ENCODE measurements at regions not wholly inside any gene's neighbourhood (a gene's known extent, or its start where the extent isn't known, plus 50 kb on each side); places are given as distances from the start of the nearest gene placed in this dataset.

DNA sequence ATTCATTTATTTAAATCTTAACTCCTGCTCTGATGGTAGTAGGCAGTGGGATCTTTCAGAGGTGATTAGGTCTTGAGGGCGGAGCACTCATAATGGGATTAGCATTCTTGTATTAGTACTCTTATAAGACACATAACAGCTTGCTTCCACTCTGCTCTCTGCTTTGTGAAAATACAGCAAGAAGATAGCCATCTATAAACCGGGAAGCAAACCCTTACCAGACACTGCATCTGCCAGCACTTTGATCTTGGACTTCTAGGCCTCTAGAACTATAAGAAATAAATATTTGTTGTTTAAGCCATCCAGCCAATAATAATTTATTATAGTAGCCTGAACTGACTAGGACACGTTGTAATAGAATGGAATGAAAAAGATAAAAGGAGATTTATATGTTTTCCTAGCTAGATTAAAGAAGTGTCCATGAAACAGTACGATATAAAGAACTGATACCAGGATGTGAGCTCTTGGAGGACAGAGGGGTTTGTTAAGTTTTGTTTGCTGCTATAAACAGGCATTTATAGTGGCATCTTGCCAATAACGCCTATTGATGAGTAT, 869.9 kb downstream of the MRPL39 start:
- DNase-seq (ENCODE audit: low spot score) = no peak

DNA sequence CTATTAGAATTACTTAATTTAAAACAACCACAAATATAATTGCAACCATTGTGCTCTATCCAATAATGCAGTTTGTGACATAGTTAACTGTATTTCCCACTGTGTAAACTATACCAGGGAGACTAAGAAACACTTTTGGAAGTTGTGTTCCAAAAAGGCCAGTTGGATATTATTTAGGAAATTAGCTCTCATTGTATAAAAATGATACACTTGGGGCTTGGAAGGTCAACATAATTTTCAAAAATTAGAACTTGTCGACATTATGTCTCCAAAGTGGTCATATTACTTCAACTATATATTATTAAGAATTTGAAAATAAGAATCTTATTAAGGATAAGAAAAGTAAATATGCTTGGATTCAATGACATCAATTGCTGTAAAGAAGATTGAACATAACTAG, 876.6 kb downstream of the MRPL39 start:
- DNase-seq (ENCODE audit: low spot score) = no peak

DNA sequence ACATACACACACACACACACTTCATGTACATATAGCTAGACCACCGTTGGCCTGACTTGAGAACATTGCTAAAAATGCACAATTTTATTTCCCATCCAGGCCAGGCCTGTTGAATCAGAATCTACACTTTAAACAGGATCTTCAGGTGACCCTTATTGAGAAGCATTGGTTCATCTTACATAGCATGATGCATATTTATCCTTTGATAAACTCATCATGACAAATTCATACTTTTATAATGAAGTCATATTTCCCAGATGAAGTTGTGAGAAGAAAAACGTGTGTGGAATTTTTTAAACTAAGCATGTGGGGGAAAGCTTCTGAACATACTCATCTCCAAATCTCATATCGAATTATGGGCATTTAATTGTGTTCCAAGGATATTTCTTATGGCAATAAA, 877.7 kb downstream of the MRPL39 start:
- DNase-seq (ENCODE audit: low spot score) = no peak

DNA sequence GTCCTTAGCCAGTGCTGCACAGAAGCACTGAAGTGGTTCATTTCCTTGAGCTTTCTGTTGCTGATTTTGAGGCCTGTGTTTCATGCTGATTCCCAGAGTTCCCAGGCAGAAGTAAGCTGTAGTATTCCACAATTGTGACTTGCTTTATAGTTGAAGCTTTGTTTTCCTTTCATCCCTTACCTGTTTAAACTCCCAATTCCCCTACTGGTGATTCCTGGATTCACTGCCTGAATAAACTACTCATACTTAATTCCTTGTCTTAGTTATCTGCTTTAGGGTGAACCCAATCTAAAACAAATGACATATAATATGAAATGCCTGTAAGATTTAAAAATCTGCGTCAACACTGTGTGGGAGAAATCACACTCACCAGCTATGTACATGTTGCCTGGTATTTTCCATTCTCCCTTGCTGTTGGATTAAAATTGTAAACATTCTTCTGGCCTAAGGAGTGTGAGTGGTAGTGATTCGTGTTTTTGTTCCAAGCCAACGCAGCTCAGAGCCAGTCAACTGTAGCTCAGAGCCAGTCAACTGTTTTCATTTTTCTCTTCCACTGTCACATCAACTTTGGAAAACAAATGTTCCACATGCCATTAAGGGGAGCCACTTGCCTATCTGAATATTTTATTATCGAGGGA, 879.4 kb downstream of the MRPL39 start:
- DNase-seq (ENCODE audit: low spot score) = no peak

DNA sequence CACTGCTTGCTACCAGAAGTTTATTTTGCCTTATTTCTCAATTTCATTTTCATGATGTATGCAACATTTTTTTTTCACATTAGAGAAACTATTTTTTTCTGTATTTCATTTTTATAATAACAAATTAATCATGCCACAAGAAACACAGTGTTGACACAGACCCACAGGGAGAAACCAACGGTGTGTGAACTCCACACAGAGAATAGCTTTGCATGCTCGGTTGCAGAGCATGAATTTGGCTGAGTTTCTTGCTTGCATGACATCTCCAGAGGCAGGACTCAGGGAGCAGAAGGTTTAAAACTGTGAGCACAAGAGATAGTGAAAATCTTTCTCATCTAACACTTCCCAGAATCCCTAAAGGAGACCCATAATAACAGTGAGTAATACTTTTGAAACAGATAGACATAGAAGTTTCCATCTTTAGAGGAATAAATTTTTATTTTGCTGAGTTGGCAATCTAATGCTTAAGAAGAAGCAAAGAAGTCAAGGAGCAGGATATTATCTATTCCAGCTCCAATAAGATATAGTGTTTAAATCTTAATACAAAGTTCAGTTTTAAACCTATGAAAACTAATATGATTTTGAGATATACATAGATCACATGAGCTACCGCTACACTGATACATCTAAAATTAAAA, 890.9 kb downstream of the MRPL39 start:
- DNase-seq (ENCODE audit: low spot score) = no peak

DNA sequence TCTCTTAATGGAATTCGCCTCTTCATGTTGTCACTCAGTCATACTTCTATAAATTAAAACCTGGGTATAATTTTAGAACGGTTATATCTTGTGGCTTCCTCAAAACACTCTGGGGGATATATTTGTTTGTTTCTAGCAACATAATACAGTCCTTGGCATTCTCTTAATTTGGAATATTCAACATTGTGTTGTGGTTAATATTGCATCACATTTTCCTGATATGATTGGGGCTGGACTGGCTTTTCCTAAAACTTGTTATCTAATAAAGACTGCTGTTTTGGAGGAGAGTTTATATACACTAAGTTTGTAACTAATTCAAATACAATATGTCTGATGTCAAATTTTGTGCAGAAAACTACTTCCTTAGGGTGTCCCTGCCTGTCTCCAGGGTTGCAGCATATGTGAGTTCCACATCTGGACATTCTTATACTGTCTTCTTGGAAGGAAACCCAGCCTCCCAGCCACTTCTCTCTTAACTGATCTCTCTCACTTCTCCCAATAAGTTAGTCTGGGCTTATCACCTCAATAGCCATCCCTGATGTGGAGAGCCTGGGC, 892.6 kb downstream of the MRPL39 start:
- DNase-seq (ENCODE audit: low spot score) = no peak

DNA sequence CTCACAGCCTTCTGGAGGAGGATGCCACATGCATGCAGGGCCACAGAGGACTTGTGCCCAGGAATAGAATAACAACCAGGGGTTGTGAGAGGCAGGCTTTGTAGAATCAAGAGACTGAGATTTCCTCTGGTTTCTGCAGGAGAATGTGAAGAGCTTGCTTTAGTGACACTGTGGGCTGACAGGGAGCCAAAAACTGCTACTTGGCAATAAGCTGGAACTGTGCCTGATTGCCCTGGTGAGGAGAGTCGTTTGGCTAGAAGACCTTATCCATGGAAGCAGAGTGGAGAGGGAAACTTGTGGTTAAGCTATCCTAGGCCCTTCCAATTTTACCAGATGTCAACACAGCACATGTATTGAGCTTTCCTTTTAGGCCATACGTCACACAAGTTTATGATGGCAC, 902.1 kb downstream of the MRPL39 start:
- no peak for DNase-seq (ENCODE audit: low spot score)

DNA sequence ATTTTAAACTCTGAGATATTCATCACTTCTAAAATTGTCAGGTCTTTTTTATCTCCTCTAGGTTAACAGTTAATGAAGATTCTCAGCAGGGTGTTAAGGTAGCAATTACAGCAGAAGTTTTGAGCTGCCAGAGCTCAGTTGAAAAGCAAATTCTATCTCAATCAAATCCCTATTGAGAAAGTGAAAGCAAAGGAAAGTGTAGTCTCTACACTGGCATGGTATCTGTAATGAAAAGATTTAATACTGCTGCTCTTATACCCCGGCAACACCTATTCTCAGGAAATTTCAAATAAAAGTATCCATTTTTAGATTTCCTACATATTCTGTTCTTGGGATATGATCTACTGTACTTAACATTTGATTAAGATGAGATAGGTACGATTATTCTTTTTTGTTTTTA, 913.5 kb downstream of the MRPL39 start:
- DNase-seq (ENCODE audit: low spot score) = no peak

DNA sequence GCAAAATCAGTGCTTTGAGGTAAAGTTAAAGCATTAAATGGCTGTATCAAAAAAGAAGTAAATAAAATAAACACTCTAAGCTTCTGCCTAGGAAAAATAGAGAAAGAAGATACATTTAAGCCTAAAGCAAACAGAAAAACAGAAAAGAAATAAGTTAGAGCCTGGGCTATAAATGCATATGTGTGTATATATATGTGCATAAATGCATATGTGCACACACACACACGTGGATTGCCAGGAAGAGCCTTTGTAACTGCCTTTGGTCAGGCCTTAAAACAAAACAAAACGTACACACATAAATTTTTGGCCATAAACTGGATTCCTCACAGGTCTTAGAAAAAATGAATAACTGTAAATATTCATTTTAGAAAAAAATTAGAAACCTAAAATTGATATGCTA, 925.8 kb downstream of the MRPL39 start:
- no peak for DNase-seq (ENCODE audit: low spot score)

DNA sequence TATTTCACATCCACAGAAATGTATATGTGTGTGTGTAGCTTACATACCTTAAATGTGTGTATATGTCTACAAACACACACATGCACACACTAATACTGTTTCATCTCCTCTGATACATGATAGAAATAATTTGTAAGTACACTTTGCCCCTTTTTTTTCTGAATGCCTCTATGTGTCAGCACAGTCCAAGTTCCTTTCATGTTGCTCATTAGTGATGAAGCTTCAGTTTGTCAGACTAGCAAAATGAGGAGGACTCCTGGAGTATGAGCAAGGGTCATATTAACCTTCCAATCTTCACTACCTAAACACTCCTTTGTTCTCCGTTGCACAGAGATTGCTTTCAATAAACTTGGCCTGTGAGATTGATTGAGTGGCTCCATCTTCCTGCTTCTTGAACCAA, 935.4 kb downstream of the MRPL39 start:
- DNase-seq (ENCODE audit: low spot score) = no peak

DNA sequence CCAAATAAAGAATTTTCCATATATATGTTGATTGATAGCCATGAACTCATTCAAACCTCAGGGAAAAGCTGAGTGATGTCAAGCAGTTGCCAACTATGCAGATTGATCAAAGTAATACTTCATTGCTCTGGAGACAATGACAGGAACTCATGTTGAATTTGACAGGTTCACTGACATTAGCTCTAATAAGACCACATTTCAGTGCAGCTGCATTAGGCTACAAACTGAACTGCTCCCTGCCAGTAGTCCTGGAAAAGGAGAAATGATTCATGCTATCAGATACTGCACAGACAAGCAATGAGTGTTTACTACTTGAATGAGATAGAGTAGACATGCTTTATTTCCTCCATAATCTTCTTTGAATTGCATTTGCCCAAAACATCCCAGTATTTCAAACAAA, 948.4 kb downstream of the MRPL39 start:
- DNase-seq (ENCODE audit: low spot score) = no peak

DNA sequence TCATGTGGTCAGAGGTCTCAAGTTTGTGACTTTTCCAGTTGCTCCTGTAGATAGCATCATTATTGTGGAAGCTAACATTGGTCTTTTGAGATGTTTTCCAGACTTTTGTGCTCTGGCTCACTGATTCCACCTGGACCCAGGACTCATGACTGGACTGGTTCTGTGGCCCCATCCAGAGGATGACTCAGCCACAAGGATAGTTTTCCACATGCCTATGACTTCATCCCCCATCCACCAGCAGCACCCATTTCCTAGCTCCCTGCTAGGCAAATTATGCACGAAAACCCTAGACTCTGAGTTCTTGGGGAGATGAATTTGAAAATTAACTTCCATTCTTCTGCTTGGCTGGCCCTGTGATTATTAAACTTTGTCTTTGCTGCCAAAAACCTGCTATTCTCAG, 949.3 kb downstream of the MRPL39 start:
- DNase-seq (ENCODE audit: low spot score) = no peak

DNA sequence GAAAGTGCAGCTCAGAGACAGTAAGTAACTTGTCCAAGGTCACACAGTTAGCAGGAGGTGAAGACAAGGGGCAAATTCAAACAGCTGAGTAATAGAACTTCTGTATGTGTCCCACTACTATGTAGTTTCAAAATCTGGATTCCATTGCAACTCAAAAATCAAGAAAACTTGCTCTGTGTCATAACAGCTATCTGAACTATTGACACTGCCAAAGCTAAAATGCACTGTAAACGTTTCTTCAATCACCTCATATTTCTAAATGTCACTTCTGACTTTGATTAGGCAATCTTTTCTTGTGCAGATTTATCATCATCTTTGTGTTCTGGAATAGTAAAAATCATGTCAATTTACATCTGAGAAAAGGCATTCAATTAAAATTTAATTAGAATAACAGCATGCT, 957.6 kb downstream of the MRPL39 start:
- no peak for DNase-seq (ENCODE audit: low spot score)

DNA sequence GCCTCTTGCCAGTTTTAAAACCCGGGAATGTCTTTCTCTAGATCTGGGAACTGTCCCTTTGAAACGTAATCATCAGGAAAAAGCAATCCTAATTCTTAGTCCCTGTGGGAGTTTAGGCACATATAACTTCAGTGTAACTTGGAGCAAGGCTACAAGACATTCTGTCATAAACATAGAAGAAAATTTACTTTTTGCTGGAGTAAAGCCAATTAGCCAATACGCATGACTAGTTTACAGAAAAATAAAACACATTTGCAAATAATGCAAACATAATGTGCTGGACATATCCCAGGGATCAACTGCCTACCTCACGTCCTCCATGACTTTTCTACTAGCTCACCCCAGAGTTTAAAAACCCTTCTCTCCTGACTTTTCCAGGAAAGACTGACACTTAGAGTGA, 970.6 kb downstream of the MRPL39 start:
- DNase-seq (ENCODE audit: low spot score) = no peak

DNA sequence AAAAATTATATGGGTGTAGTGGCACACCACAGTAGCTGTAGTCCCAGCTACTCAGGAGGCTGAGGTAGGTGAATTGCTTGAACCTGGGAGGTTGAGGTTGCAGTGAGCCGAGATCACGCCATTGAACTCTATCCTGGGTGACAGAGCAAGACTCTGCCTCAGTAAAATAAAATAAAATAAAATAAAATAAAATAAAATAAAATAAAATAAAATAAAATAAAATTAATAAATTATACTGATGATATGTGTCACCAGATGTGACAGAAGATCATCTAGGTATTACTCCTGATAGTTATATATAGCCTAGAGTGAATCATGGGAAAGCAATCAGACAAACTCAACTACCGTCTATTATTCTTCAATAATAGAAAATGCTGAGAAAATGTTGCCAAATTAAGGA, 972.5 kb downstream of the MRPL39 start:
- DNase-seq (ENCODE audit: low spot score) = no peak

DNA sequence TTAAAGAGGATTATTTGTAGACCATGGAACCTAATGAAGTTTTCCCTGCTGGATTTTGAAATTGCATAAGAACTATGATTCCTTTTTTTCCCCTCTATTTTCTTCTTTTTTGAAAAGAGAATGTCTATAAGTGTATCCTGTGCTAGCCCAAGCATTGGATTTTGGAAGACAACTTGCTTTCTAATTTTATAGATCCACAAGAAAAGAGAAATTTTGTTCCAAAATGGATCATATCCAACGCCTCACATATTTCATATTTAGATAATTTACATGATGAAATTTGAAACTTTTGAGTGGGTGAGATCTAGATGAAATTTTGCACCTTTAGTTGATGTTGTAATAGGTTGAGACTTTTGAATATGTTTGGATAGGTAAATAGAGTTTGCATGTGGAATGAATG, 978.7 kb downstream of the MRPL39 start:
- no peak for DNase-seq (ENCODE audit: low spot score)

DNA sequence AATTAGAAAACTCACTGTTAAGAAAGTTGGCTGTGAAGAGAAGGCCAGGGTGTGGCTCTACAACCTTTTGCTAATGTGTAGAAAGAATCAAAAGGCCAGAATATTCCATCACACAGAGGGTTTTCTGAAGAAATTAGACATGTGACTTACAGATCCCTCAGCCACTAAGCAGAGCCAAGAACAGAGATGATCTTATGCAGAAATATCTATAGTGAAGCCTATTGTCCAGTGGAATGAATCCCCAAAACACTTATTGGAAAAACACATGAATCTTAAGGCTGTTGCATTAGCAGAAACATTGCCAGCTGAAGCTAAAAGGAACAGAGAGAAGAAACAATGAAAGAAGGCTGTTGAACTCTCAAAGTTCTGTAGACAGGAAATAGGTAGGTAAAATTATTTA, 979.2 kb downstream of the MRPL39 start:
- DNase-seq (ENCODE audit: low spot score) = no peak

DNA sequence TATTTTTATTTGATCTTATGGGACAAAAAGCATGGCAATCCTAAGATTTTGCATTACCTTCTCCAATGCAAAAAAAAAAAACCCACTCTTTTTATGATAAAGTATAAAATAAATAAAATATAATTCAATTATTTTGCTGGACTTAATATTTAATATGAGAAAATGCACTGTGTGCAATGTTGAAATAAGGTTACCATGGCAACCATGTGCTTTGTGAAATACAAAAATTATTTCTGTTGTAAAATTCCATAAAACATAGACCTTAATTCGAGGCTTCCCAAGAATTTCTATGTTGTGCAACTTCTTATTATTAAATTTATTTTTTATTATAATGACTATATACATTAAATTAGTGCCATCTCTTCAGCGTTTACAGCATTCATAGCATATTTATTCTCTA, 989.5 kb downstream of the MRPL39 start:
- no peak for DNase-seq (ENCODE audit: low spot score)

DNA sequence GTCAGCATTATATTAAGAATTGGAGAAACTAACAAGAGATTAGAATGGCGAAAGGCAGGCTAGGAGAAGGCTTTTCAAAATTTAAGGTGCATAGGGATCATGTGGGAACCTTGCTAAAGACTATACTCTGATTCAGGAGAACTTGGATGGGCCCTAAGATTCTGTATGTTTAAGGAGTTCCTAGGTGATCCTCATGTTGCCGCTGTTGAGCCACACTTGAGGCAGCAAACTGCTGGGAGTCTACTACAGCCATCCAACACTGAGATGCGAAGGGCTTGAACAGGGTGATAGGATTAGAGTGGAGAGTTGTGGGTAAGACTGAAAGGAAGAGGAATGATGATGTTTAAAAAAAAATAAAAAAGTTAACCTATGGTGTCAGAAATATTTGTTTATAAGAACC, 1013.2 kb downstream of the MRPL39 start:
- no peak for DNase-seq (ENCODE audit: low spot score)

DNA sequence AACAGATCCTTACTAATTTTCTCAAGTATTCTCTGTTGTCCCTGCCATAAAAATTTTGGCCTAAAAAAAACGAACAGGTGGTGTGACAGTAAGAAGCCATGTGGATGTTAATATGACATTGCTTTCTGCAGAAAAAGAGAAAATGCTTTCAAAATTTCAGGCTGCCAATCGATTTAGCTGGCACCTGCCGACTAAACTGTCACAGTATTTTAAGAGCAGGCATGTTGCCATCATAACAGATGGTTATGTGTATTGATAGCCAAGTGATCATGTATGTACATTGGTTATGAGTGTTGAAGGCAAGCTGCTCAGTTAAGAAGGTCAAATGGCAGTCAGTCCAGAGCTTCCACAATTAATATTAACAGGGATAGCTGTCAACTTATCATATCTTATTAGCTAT, 1017.0 kb downstream of the MRPL39 start:
- DNase-seq (ENCODE audit: low spot score) = no peak

DNA sequence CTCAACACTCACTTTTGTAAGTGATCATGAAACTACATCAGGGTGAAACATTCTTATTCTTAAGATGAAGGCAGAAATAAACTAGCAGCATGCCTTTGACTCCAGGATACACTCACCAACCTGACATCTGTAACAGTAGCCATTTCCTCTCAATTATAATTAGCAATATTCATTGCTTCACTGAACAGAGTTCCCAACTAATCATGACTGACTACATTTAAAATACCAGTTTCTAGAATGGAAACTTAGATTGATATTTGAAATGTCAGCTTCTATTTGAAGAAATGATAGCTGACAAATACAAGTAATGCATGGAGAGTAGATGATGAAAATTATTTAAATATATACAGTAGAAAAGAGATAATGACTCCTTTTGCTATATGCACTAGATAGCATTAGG, 1023.8 kb downstream of the MRPL39 start:
- DNase-seq (ENCODE audit: low spot score) = no peak

DNA sequence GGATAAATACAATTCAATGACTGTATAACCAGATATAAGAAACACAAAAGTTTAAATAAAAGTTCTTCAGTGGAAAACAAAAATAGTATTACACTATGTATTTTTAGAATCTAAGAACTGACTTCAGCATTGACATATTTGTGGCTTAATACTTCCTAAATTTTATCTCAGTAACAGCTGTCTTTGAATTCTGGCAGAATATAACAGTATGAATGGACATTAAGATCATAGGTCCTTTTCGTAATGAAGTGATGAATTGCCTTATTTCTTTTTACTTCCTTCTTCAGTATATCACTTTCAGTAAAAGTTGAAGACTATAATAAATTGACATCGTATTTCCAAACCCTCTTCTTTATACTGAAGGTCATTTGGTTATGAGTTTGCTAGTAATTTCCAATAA, 1030.0 kb downstream of the MRPL39 start:
- DNase-seq (ENCODE audit: low spot score) = no peak

DNA sequence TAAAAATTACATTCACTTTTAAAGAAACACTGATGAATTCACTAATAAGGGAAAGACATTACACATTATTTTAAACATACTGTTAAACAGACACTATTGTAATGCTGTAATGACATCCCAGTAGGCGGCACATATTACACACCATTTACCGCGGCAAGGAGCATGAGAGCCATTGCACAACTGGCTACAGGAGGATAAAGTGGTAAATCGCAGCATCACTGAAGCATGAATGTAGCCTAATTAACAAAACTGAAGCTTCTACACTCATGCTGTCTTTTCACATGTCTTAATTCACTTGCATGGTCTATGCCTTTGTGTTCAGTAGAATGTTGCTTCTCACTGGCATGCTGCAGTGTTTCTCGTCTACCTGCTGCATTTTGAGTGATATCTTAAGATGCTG, 1046.0 kb downstream of the MRPL39 start:
- no peak for DNase-seq (ENCODE audit: low spot score)

DNA sequence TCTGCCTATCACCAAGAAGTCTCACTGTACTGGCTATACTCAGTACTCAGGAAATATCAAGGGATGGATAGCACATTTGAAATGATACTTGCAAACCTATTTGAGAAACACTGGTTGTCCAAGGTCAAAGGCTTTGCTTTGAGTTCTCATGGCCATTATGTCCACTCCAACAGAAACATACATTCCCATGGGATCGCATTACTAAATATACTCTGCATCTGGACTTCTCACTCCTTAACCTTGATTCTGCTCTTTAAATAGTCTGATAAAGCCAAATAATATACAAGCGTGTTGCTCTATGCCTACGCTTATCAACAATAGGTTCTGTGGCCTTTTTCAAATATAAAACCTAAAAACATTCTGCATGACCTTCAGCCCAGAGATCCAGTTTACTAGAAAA, 1054.8 kb downstream of the MRPL39 start:
- DNase-seq (ENCODE audit: low spot score) = no peak

All from mucosa of gallbladder (tissue), 1 donor.